T-cell (primary cell): ENCODE measurements at regions not wholly inside any gene's neighbourhood (a gene's known extent, or its start where the extent isn't known, plus 50 kb on each side); places are given as distances from the start of the nearest gene placed in this dataset.

ENCODE experiments used
- ATAC-seq, 4 experiments: fragments of 200-7000 bp in 3 of 4; fragments of 150-1000 bp in 1 of 4; cut with Tn5 transposase; replicated peaks in 1 of 4; 1 replicate in 3 of 4; 2 replicates in 1 of 4; pipeline ENCODE4 v1.10.0; 2021; ENCODE audit warnings: moderate library complexity in 3 of 4, mild to moderate bottlenecking in 2 of 4, moderate number of reproducible peaks in 1 of 4
- CTCF ChIA-PET, 2 donors: fragments of 300-600 bp; sonication (Branson Sonifier 250); formaldehyde crosslinking; loops; one replicate each; lab custom pipeline; 2022; ENCODE audit warnings: antibody characterized with exemption in 2 of 2; lab: Charles Lee
- POLR2A ChIA-PET, 2 donors: fragments of 300-600 bp; sonication (Branson Sonifier 250); formaldehyde crosslinking; loops; one replicate each; lab custom pipeline; 2022; ENCODE audit warnings: antibody characterized with exemption in 2 of 2; lab: Charles Lee
- DNase-seq, 35 experiments: peaks; one replicate each; pipeline versions ENCODE4 v3.0.0 to v3.0.0-alpha.2; 2013 to 2023
- H3K27ac ChIP-seq: one replicate; pipeline ENCODE4 v1.5.1; 2013; ENCODE audit warnings: low read length
- H3K27me3 ChIP-seq, 2 experiments: replicated peaks in 1 of 2; 1 replicate in 1 of 2; 2 replicates in 1 of 2; pipeline versions ENCODE4 v1.6.1 to v1.7.0; 2013; ENCODE audit warnings: low read length in 1 of 2, mixed read lengths in 1 of 2; ENCODE audit not compliant: control insufficient read depth in 2 of 2, insufficient read depth in 2 of 2; ENCODE audit errors: extremely low read depth in 1 of 2
- H3K36me3 ChIP-seq, 2 donors: 1 replicate in 1 of 2; 2 replicates in 1 of 2; pipeline versions ENCODE4 v1.6.1 to v1.7.0; 2013; ENCODE audit warnings: low read length in 1 of 2; ENCODE audit not compliant: control insufficient read depth in 2 of 2, insufficient read depth in 1 of 2; ENCODE audit errors: extremely low read depth in 1 of 2
- H3K4me1 ChIP-seq, 2 experiments: 1 replicate in 1 of 2; 2 replicates in 1 of 2; pipeline versions ENCODE4 v1.6.1 to v1.7.0; 2013; ENCODE audit warnings: low read length in 2 of 2, mixed read lengths in 1 of 2; ENCODE audit not compliant: insufficient read depth in 2 of 2, control insufficient read depth in 1 of 2; ENCODE audit errors: extremely low read depth in 1 of 2
- H3K4me3 ChIP-seq, 2 donors: 1 replicate in 1 of 2; 2 replicates in 1 of 2; pipeline versions ENCODE4 v1.5.1 to v1.7.0; 2013; ENCODE audit warnings: mild to moderate bottlenecking in 2 of 2, low read length in 1 of 2, moderate library complexity in 1 of 2; ENCODE audit not compliant: control insufficient read depth in 1 of 2; ENCODE audit errors: extremely low read depth in 1 of 2
- H3K9me3 ChIP-seq: 2 replicates; pipeline ENCODE4 v1.7.0; 2013
- H3K27ac Mint-ChIP-seq, 2 donors: one replicate each; pipeline ENCODE4 v1.8.0; 2020 to 2021; ENCODE audit warnings: mild to moderate bottlenecking in 2 of 2, mixed read lengths in 2 of 2
- H3K27me3 Mint-ChIP-seq, 2 donors: one replicate each; pipeline ENCODE4 v1.8.0; 2021 to 2022; ENCODE audit warnings: mixed read lengths in 2 of 2
- H3K36me3 Mint-ChIP-seq: one replicate; pipeline ENCODE4 v1.8.0; 2021; ENCODE audit warnings: mixed read lengths
- H3K4me1 Mint-ChIP-seq, 3 donors: one replicate each; pipeline ENCODE4 v1.8.0; 2020 to 2022; ENCODE audit warnings: mixed read lengths in 3 of 3, mild to moderate bottlenecking in 1 of 3
- H3K4me3 Mint-ChIP-seq, 3 donors: one replicate each; pipeline ENCODE4 v1.8.0; 2020 to 2022; ENCODE audit warnings: mild to moderate bottlenecking in 3 of 3, mixed read lengths in 3 of 3, moderate library complexity in 3 of 3
- H3K9me3 Mint-ChIP-seq, 3 donors: one replicate each; pipeline ENCODE4 v1.8.0; 2020 to 2022; ENCODE audit warnings: mixed read lengths in 3 of 3
- WGBS: methylation state at CpG from one replicate; pipeline ENCODE4 v1.1.5; 2013; ENCODE audit warnings: missing lambda C conversion rate; ENCODE audit not compliant: insufficient coverage; 5-methylcytosine and 5-hydroxymethylcytosine counted together

DNA sequence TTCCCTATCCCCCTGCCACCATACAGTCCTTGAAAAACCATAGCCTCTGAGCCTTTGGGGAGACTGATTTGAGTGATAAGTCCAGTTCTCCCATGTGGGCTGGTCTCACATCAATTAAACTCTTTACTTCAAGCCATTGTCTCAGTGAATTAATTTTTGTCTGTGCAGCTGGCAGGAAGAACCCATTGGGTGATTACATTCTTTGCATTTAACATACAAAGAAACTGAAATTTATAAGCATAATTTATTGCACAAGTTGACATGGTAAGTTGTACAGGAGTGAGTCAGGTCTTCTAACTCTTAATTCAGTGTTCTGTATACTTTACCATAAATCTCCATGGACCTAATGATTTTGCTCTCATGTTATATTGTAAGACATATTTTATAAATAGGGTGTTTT lies 1613.0 kb upstream of the LRRTM3 start:
- H3K4me3 ChIP-seq: no peak overlapping the region
- ChIA-PET POLR2A (no interaction called here), CTCF (no interaction called here)
- no peaks in the 10 kb centered on the region for H3K27me3 ChIP-seq
- H3K27ac Mint-ChIP-seq: no peak overlapping the region
- DNase-seq (no peak), ATAC-seq (no peak)
- H3K4me1 ChIP-seq: no peaks in the 10 kb centered on the region
- no peaks in the 10 kb centered on the region for H3K36me3 ChIP-seq
- H3K9me3 Mint-ChIP-seq: peaks cover 0 to 15% (median 6%) of the 10 kb centered on the region in 3 donors
- H3K9me3 ChIP-seq: no peaks in the 10 kb centered on the region
- no peaks in the 10 kb centered on the region for H3K27me3 Mint-ChIP-seq
- no peaks in the 10 kb centered on the region for H3K4me1 Mint-ChIP-seq
- no peak overlapping the region for H3K4me3 Mint-ChIP-seq
- H3K36me3 Mint-ChIP-seq: no peaks in the 10 kb centered on the region
- no peak overlapping the region for H3K27ac ChIP-seq

DNA sequence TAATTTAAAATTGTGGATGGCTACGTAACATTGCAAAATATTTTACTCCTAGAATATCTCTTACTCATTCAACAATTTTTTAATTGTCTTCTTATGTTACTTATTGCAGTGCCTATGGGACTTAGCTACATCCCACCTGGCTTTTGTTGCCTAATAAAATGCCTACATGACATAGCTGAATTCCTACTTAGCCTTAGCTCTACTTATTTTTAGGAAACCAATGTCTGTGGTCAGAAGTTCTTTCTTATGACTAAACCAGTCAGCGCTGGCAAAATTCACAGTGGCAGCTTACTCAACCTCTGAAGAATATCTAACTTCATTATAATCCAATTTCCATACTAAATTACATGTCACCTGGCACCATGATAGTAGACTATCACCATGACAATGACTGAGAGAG lies 1612.4 kb upstream of the LRRTM3 start:
- H3K9me3 ChIP-seq: no peaks in the 10 kb centered on the region
- peaks cover 0 to 15% (median 6%) of the 10 kb centered on the region in 3 donors for H3K9me3 Mint-ChIP-seq
- H3K36me3 Mint-ChIP-seq: no peaks in the 10 kb centered on the region
- H3K4me3 ChIP-seq: no peak overlapping the region
- no peaks in the 10 kb centered on the region for H3K36me3 ChIP-seq
- H3K4me3 Mint-ChIP-seq: no peak overlapping the region
- DNase-seq: no peak
- no peaks in the 10 kb centered on the region for H3K4me1 ChIP-seq
- POLR2A ChIA-PET: no interaction called here
- H3K27me3 Mint-ChIP-seq: no peaks in the 10 kb centered on the region
- H3K27ac ChIP-seq: no peak overlapping the region
- no CpG with 5 or more reads among the region's 2 CpGs for WGBS
- no peak for ATAC-seq
- H3K4me1 Mint-ChIP-seq: no peaks in the 10 kb centered on the region
- CTCF ChIA-PET: no interaction called here
- H3K27ac Mint-ChIP-seq: no peak overlapping the region
- H3K27me3 ChIP-seq: no peaks in the 10 kb centered on the region

GRCh38 chr10:65314253-65314652 lies 1611.6 kb upstream of the LRRTM3 start:
- 100% methylated on average over 2 of the region's 3 CpGs for WGBS
- H3K4me1 Mint-ChIP-seq: no peaks in the 10 kb centered on the region
- no peaks in the 10 kb centered on the region for H3K9me3 ChIP-seq
- ChIA-PET POLR2A (no interaction called here), CTCF (no interaction called here)
- H3K36me3 Mint-ChIP-seq: no peaks in the 10 kb centered on the region
- no peaks in the 10 kb centered on the region for H3K36me3 ChIP-seq
- no peak for DNase-seq
- H3K27ac Mint-ChIP-seq: no peak overlapping the region
- no peaks in the 10 kb centered on the region for H3K27me3 ChIP-seq
- no peak overlapping the region for H3K4me3 Mint-ChIP-seq
- H3K4me3 ChIP-seq: no peak overlapping the region
- H3K27me3 Mint-ChIP-seq: no peaks in the 10 kb centered on the region
- H3K27ac ChIP-seq: no peak overlapping the region
- H3K9me3 Mint-ChIP-seq: peaks cover 0 to 9% (median 6%) of the 10 kb centered on the region in 3 donors
- H3K4me1 ChIP-seq: no peaks in the 10 kb centered on the region
- ATAC-seq: no peak

GRCh38 chr10:65319493-65319892 lies 1606.3 kb upstream of the LRRTM3 start:
- no peaks in the 10 kb centered on the region for H3K9me3 ChIP-seq
- POLR2A ChIA-PET: no interaction called here
- CTCF ChIA-PET: no interaction called here
- peaks cover 3 to 20% (median 5%) of the 10 kb centered on the region in 3 donors for H3K9me3 Mint-ChIP-seq
- H3K27ac ChIP-seq: no peak overlapping the region
- H3K4me3 Mint-ChIP-seq: no peak overlapping the region
- no peak overlapping the region for H3K27ac Mint-ChIP-seq
- no peaks in the 10 kb centered on the region for H3K4me1 Mint-ChIP-seq
- H3K27me3 Mint-ChIP-seq: no peaks in the 10 kb centered on the region
- H3K27me3 ChIP-seq: no peaks in the 10 kb centered on the region
- H3K36me3 ChIP-seq: no peaks in the 10 kb centered on the region
- DNase-seq (no peak), ATAC-seq (no peak)
- H3K4me1 ChIP-seq: no peaks in the 10 kb centered on the region
- no peaks in the 10 kb centered on the region for H3K36me3 Mint-ChIP-seq
- 80% methylated on average over 3 of the region's 5 CpGs for WGBS
- no peak overlapping the region for H3K4me3 ChIP-seq

- ChIA-PET POLR2A (no interaction called here), CTCF (no interaction called here)
- DNase-seq (no peak), ATAC-seq (no peak)
- Mint-ChIP-seq H3K9me3 (peaks cover 3 to 17% (median 5%) of the 10 kb centered on the region in 3 donors), H3K36me3 (no peaks in the 10 kb centered on the region), H3K27ac (no peak overlapping the region), H3K4me3 (no peak overlapping the region), H3K4me1 (no peaks in the 10 kb centered on the region), H3K27me3 (no peaks in the 10 kb centered on the region)
- Histone ChIP-seq H3K9me3 (no peaks in the 10 kb centered on the region), H3K27me3 (no peaks in the 10 kb centered on the region), H3K27ac (no peak overlapping the region), H3K4me1 (no peaks in the 10 kb centered on the region), H3K36me3 (no peaks in the 10 kb centered on the region), H3K4me3 (no peak overlapping the region)
- 80% methylated on average over 1 of the region's 3 CpGs for WGBS
These were observed 1605.4 kb upstream of the LRRTM3 start for GRCh38 chr10:65320236-65321026.

- no peaks in the 10 kb centered on the region for H3K36me3 Mint-ChIP-seq
- no peak for ATAC-seq
- H3K9me3 Mint-ChIP-seq: peaks cover 3 to 21% (median 14%) of the 10 kb centered on the region in 3 donors
- Histone ChIP-seq H3K36me3 (no peaks in the 10 kb centered on the region), H3K27me3 (no peaks in the 10 kb centered on the region), H3K9me3 (no peaks in the 10 kb centered on the region), H3K27ac (no peak overlapping the region), H3K4me1 (no peaks in the 10 kb centered on the region), H3K4me3 (no peak overlapping the region)
- no peaks in the 10 kb centered on the region for H3K4me1 Mint-ChIP-seq
- H3K27me3 Mint-ChIP-seq: no peaks in the 10 kb centered on the region
- no peak overlapping the region for H3K4me3 Mint-ChIP-seq
- no peak overlapping the region for H3K27ac Mint-ChIP-seq
- no peak for DNase-seq
- WGBS: 88% methylated on average over 4 of the region's 6 CpGs
- POLR2A ChIA-PET: no interaction called here
- CTCF ChIA-PET: no interaction called here
These were observed 1602.0 kb upstream of the LRRTM3 start for GRCh38 chr10:65323802-65324201.

- no peak for DNase-seq
- Histone ChIP-seq H3K4me1 (no peaks in the 10 kb centered on the region), H3K36me3 (no peaks in the 10 kb centered on the region), H3K4me3 (no peak overlapping the region), H3K27me3 (no peaks in the 10 kb centered on the region), H3K9me3 (no peaks in the 10 kb centered on the region), H3K27ac (no peak overlapping the region)
- CTCF ChIA-PET: no interaction called here
- Mint-ChIP-seq H3K27me3 (no peaks in the 10 kb centered on the region), H3K27ac (no peak overlapping the region), H3K36me3 (no peaks in the 10 kb centered on the region), H3K4me1 (no peaks in the 10 kb centered on the region), H3K4me3 (no peak overlapping the region), H3K9me3 (peaks cover 0 to 14% (median 14%) of the 10 kb centered on the region in 3 donors)
- no peak for ATAC-seq
- POLR2A ChIA-PET: no interaction called here
- WGBS: 60% methylated on average over 1 of the region's 2 CpGs
These were observed 1599.9 kb upstream of the LRRTM3 start for GRCh38 chr10:65325913-65326312.
